Keratinocyte (primary cell): ENCODE measurements at regions not wholly inside any gene's neighbourhood (a gene's known extent, or its start where the extent isn't known, plus 50 kb on each side); places are given as distances from the start of the nearest gene placed in this dataset.

Experiments used
- DNase-seq: peaks from one replicate; pipeline ENCODE4 v3.0.0-alpha.2; 2011; ENCODE audit warnings: low read depth, missing footprints, low spot score
- FAIRE-seq: peaks from 2 replicates; lab custom pipeline; 2011; peaks lifted over from hg19 to GRCh38; lab: Jason Lieb, UNC
- H2AFZ ChIP-seq: 2 replicates; pipeline ENCODE4 v1.6.0; 2012; ENCODE audit warnings: low read length, control low read depth, inconsistent platforms; ENCODE audit not compliant: control insufficient read depth
- H3K27ac ChIP-seq: 2 replicates; pipeline ENCODE4 v1.5.1; 2011; ENCODE audit warnings: low read length; ENCODE audit not compliant: control insufficient read depth, insufficient read depth
- H3K27me3 ChIP-seq: 3 replicates; pipeline ENCODE4 v1.6.0; 2011; ENCODE audit warnings: low read length; ENCODE audit not compliant: control insufficient read depth, insufficient read depth; ENCODE audit errors: extremely low read depth
- H3K36me3 ChIP-seq, 2 experiments: 2 replicates in 1 of 2; 3 replicates in 1 of 2; pipeline ENCODE4 v1.5.1; 2011; ENCODE audit warnings: low read length in 2 of 2, mild to moderate bottlenecking in 1 of 2; ENCODE audit not compliant: control insufficient read depth in 2 of 2, insufficient read depth in 2 of 2; ENCODE audit errors: extremely low read depth in 1 of 2
- H3K4me1 ChIP-seq: 3 replicates; pipeline ENCODE4 v1.5.1; 2011; ENCODE audit warnings: low read length; ENCODE audit not compliant: control insufficient read depth, insufficient read depth; ENCODE audit errors: extremely low read depth
- H3K4me2 ChIP-seq: 3 replicates; pipeline ENCODE4 v1.6.0; 2011; ENCODE audit warnings: low read depth, low read length; ENCODE audit not compliant: control insufficient read depth, insufficient read depth; ENCODE audit errors: extremely low read depth
- H3K4me3 ChIP-seq, 3 experiments: fragments of 200-600 bp in 1 of 3; sonication (generic) in 1 of 3; 2 replicates in 2 of 3; 3 replicates in 1 of 3; pipeline ENCODE4 v1.5.1; 2011 to 2016; ENCODE audit warnings: low read length in 3 of 3, mild to moderate bottlenecking in 3 of 3, control low read depth in 2 of 3, inconsistent platforms in 1 of 3, low read depth in 1 of 3, mixed read lengths in 1 of 3, mixed run types in 1 of 3, moderate library complexity in 1 of 3; ENCODE audit not compliant: control insufficient read depth in 2 of 3, insufficient read depth in 2 of 3; ENCODE audit errors: extremely low read depth in 1 of 3
- H3K79me2 ChIP-seq: 2 replicates; pipeline ENCODE4 v1.6.0; 2012; ENCODE audit warnings: low read length; ENCODE audit not compliant: control insufficient read depth, insufficient read depth
- H3K9ac ChIP-seq: 3 replicates; pipeline ENCODE4 v1.6.0; 2011; ENCODE audit warnings: low read length; ENCODE audit not compliant: control insufficient read depth, insufficient read depth; ENCODE audit errors: extremely low read depth
- H3K9me1 ChIP-seq: 3 replicates; pipeline ENCODE4 v1.6.0; 2011; ENCODE audit warnings: low read length; ENCODE audit not compliant: control insufficient read depth, insufficient read depth; ENCODE audit errors: extremely low read depth
- H3K9me3 ChIP-seq: 2 replicates; pipeline ENCODE4 v1.5.1; 2012; ENCODE audit warnings: low read depth, low read length; ENCODE audit not compliant: control insufficient read depth
- H4K20me1 ChIP-seq: 3 replicates; pipeline ENCODE4 v1.6.0; 2011; ENCODE audit warnings: low read length; ENCODE audit not compliant: control insufficient read depth, insufficient read depth; ENCODE audit errors: extremely low read depth
- EZH2 ChIP-seq: IDR thresholded peaks from one replicate; pipeline ENCODE4 v1.6.1; 2012; ENCODE audit warnings: inconsistent platforms, mild to moderate bottlenecking, low read length, moderate library complexity
- dilution Hi-C: fragments of 300-500 bp; cut with MboI; formaldehyde crosslinking; loops from one replicate; pipeline ENCODE4 v1.7.0; 2020; ENCODE audit warnings: low sequenced_read_pairs; ENCODE audit not compliant: extremely low pct_ligation_motif_present
- TF ChIP-seq, protein P1 (sequence below), 3 experiments: IDR thresholded peaks in 1 of 3; conservative IDR thresholded peaks in 1 of 3; optimal IDR thresholded peaks in 1 of 3; 2 replicates in 2 of 3; 3 replicates in 1 of 3; pipeline versions ENCODE3 to v1.5.1; 2011; ENCODE audit warnings: low read length in 3 of 3, mild to moderate bottlenecking in 3 of 3, moderate library complexity in 2 of 3, control low read depth in 1 of 3, inconsistent platforms in 1 of 3; ENCODE audit not compliant: insufficient read depth in 2 of 3; ENCODE audit errors: extremely low read depth in 1 of 3

GRCh38 chr2:831622-832021, 119.0 kb upstream of the SNTG2 start:
- no peak for FAIRE-seq
- Histone ChIP-seq H3K27ac (no peak overlapping the region), H3K4me1 (no peaks in the 10 kb centered on the region), H2AFZ (no peak overlapping the region), H3K9me1 (no peaks in the 10 kb centered on the region), H3K9ac (no peak overlapping the region), H3K27me3 (no peaks in the 10 kb centered on the region), H4K20me1 (no peaks in the 10 kb centered on the region), H3K4me3 (no peak overlapping the region), H3K79me2 (no peaks in the 10 kb centered on the region), H3K36me3 (no peaks in the 10 kb centered on the region), H3K4me2 (no peak overlapping the region), H3K9me3 (no peaks in the 10 kb centered on the region)
- DNase-seq = no peak
- TF ChIP-seq, protein P1, sequence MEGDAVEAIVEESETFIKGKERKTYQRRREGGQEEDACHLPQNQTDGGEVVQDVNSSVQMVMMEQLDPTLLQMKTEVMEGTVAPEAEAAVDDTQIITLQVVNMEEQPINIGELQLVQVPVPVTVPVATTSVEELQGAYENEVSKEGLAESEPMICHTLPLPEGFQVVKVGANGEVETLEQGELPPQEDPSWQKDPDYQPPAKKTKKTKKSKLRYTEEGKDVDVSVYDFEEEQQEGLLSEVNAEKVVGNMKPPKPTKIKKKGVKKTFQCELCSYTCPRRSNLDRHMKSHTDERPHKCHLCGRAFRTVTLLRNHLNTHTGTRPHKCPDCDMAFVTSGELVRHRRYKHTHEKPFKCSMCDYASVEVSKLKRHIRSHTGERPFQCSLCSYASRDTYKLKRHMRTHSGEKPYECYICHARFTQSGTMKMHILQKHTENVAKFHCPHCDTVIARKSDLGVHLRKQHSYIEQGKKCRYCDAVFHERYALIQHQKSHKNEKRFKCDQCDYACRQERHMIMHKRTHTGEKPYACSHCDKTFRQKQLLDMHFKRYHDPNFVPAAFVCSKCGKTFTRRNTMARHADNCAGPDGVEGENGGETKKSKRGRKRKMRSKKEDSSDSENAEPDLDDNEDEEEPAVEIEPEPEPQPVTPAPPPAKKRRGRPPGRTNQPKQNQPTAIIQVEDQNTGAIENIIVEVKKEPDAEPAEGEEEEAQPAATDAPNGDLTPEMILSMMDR (optimal IDR thresholded peaks at IDR 0.05 in 1 of 3, IDR thresholded peaks at IDR 0.05 in 1 of 3, conservative IDR thresholded peaks at IDR 0.05 in 1 of 3; ENCODE audit: extremely low read depth in 1 of 3, insufficient read depth in 2 of 3, low read length in 3 of 3) = no peak
- TF ChIP-seq EZH2 = no peak
- dilution Hi-C loops = no loop called here

GRCh38 chr2:831225-831536, 119.5 kb upstream of the SNTG2 start:
- no peak overlapping the region for H3K9ac ChIP-seq
- no peak overlapping the region for H3K4me3 ChIP-seq
- no peaks in the 10 kb centered on the region for H3K9me3 ChIP-seq
- no peak for TF ChIP-seq EZH2
- TF ChIP-seq, protein P1 (optimal IDR thresholded peaks at IDR 0.05 in 1 of 3, IDR thresholded peaks at IDR 0.05 in 1 of 3, conservative IDR thresholded peaks at IDR 0.05 in 1 of 3; ENCODE audit: extremely low read depth in 1 of 3, insufficient read depth in 2 of 3, low read length in 3 of 3) = no peak
- H3K9me1 ChIP-seq = no peaks in the 10 kb centered on the region
- H4K20me1 ChIP-seq = no peaks in the 10 kb centered on the region
- H3K4me1 ChIP-seq = no peaks in the 10 kb centered on the region
- H3K79me2 ChIP-seq = no peaks in the 10 kb centered on the region
- no peaks in the 10 kb centered on the region for H3K27me3 ChIP-seq
- FAIRE-seq (no peak), DNase-seq (no peak)
- dilution Hi-C loops = no loop called here
- H3K4me2 ChIP-seq = no peak overlapping the region
- no peaks in the 10 kb centered on the region for H3K36me3 ChIP-seq
- no peak overlapping the region for H3K27ac ChIP-seq
- H2AFZ ChIP-seq = no peak overlapping the region
